Right lobe of liver (tissue), 4 donors: ENCODE measurements at regions not wholly inside any gene's neighbourhood (a gene's known extent, or its start where the extent isn't known, plus 50 kb on each side); places are given as distances from the start of the nearest gene placed in this dataset.

Experiments
- POLR2A ChIP-seq: fragments of 450-650 bp; IDR thresholded peaks from one replicate; pipeline ENCODE4 v1.6.1; 2017; ENCODE audit warnings: antibody characterized with exemption, mild to moderate bottlenecking
- TF ChIP-seq, protein P1 (sequence below), 4 donors: fragments of 200-600 bp in 3 of 4; fragments of 450-650 bp in 1 of 4; IDR thresholded peaks; one replicate each; pipeline versions ENCODE4 v1.5.1 to v1.8.0; 2016 to 2022; ENCODE audit warnings: antibody characterized with exemption in 4 of 4, mild to moderate bottlenecking in 2 of 4
- donor health status: DM: no; HTN: no; CAD: no.
- donor health status: DM: no; HTN: no; CAD: no.
- donor health status: DM: no; HTN: yes; CAD: no.

DNA sequence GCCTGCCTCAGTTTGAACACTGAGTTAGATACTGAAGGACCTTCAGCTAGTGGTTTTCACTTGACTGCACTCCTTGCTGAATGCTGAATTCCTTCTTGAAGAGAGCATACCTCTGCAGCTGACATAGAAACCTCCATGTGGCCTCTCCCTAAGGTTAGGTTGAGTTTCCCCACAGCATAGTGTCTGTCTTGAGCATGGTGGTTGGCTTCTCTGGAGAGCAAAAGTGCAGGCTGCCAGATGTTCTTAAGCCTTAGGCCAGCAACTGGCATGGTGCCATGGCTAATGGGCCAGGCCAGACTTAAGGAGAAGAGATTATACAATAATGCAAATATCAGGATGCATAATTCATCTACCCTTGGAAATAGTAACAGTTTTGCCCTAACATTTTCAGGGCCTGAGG, 545.6 kb upstream of the ZNF385D start:
- TF ChIP-seq, protein P1, sequence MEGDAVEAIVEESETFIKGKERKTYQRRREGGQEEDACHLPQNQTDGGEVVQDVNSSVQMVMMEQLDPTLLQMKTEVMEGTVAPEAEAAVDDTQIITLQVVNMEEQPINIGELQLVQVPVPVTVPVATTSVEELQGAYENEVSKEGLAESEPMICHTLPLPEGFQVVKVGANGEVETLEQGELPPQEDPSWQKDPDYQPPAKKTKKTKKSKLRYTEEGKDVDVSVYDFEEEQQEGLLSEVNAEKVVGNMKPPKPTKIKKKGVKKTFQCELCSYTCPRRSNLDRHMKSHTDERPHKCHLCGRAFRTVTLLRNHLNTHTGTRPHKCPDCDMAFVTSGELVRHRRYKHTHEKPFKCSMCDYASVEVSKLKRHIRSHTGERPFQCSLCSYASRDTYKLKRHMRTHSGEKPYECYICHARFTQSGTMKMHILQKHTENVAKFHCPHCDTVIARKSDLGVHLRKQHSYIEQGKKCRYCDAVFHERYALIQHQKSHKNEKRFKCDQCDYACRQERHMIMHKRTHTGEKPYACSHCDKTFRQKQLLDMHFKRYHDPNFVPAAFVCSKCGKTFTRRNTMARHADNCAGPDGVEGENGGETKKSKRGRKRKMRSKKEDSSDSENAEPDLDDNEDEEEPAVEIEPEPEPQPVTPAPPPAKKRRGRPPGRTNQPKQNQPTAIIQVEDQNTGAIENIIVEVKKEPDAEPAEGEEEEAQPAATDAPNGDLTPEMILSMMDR (IDR thresholded peaks at IDR 0.05): no peak
- no peak for TF ChIP-seq POLR2A
